PFSK-1 (cell line): ENCODE measurements at regions not wholly inside any gene's neighbourhood (a gene's known extent, or its start where the extent isn't known, plus 50 kb on each side); places are given as distances from the start of the nearest gene placed in this dataset.

ENCODE experiments used
- FOXP2 ChIP-seq: optimal IDR thresholded peaks from 2 replicates; pipeline ENCODE3; 2011; ENCODE audit warnings: borderline replicate concordance, control low read depth, inconsistent platforms; ENCODE audit not compliant: insufficient read depth; ENCODE audit errors: extremely low read length, extremely low read depth
- POLR2AphosphoS5 ChIP-seq: IDR thresholded peaks from 2 replicates; pipeline ENCODE4 v1.6.1; 2012; ENCODE audit warnings: low read depth, mild to moderate bottlenecking, control low read depth, low read length, moderate library complexity
- SIN3A ChIP-seq: IDR thresholded peaks from 2 replicates; pipeline ENCODE4 v1.6.1; 2012; ENCODE audit warnings: mild to moderate bottlenecking, low read length, moderate library complexity, borderline replicate concordance; ENCODE audit not compliant: insufficient read depth
- TAF1 ChIP-seq: IDR thresholded peaks from 2 replicates; pipeline ENCODE4 v1.6.1; 2012; ENCODE audit warnings: low read length, control low read depth, borderline replicate concordance; ENCODE audit not compliant: insufficient read depth
- TF ChIP-seq, protein P1 (sequence below), 2 experiments: IDR thresholded peaks; 2 replicates each; pipeline versions ENCODE4 v1.6.1 to v1.8.0; 2011 to 2012; ENCODE audit warnings: low read depth in 2 of 2, low read length in 2 of 2, control low read depth in 1 of 2, inconsistent platforms in 1 of 2, mild to moderate bottlenecking in 1 of 2, moderate library complexity in 1 of 2; ENCODE audit not compliant: insufficient read depth in 1 of 2

DNA sequence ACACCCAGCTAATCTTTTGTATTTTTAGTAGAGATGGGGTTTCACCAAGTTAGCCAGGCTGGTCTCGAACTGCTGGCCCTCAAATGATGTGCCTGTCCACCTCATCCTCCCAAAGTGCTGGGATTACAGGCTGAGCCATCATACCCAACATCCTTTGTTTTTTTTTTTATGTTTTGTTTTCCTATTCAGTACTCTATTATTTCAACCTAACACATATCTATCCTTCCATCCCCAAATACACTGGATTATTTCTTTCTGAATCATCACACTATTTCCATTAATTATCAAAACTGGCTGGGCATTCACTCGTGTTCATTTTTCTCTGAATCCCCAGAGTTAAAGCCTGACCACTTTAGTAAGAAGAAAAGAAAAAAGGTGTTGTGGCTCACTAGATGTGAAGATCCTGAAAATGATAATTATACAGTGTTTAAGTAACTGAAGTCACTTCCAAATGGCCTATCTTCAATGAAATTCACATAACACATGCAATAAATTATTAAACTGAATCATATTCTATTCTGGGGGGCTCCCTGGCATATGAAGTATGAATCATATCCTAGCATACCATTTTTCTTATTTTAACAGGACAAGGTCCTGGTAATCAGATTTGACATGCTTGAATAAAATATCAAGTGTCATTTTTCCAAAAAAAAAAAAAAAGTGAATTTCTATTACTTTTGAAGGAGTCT lies 1754.2 kb downstream of the BRINP3 start:
- TF ChIP-seq TAF1 (no peak), SIN3A (no peak), POLR2AphosphoS5 (no peak), FOXP2 (no peak)
- TF ChIP-seq, protein P1, sequence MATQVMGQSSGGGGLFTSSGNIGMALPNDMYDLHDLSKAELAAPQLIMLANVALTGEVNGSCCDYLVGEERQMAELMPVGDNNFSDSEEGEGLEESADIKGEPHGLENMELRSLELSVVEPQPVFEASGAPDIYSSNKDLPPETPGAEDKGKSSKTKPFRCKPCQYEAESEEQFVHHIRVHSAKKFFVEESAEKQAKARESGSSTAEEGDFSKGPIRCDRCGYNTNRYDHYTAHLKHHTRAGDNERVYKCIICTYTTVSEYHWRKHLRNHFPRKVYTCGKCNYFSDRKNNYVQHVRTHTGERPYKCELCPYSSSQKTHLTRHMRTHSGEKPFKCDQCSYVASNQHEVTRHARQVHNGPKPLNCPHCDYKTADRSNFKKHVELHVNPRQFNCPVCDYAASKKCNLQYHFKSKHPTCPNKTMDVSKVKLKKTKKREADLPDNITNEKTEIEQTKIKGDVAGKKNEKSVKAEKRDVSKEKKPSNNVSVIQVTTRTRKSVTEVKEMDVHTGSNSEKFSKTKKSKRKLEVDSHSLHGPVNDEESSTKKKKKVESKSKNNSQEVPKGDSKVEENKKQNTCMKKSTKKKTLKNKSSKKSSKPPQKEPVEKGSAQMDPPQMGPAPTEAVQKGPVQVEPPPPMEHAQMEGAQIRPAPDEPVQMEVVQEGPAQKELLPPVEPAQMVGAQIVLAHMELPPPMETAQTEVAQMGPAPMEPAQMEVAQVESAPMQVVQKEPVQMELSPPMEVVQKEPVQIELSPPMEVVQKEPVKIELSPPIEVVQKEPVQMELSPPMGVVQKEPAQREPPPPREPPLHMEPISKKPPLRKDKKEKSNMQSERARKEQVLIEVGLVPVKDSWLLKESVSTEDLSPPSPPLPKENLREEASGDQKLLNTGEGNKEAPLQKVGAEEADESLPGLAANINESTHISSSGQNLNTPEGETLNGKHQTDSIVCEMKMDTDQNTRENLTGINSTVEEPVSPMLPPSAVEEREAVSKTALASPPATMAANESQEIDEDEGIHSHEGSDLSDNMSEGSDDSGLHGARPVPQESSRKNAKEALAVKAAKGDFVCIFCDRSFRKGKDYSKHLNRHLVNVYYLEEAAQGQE (IDR thresholded peaks at IDR 0.05; ENCODE audit: insufficient read depth in 1 of 2, low read depth in 2 of 2, low read length in 2 of 2): no peak

DNA sequence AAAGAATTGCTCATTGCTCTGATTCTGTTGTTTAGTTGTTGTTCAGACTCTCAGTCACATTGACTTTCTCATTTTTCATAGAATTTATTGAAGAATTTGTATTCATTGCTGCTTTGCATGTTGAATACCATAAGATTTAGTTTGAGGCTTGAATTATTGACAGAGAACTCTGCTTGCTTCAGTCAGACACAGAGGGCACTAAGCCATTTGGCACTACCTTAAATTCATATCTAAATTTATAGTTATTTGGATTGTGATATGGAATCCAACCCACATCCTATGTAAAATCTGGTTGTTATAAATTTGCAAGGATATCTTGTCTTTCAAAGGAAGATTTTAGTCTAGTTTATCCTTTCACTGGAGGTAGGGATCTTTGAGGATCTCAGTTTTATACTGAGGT lies 1748.6 kb downstream of the BRINP3 start:
- TF ChIP-seq, protein P1 (IDR thresholded peaks at IDR 0.05; ENCODE audit: insufficient read depth in 1 of 2, low read depth in 2 of 2, low read length in 2 of 2): no peak
- TF ChIP-seq POLR2AphosphoS5 (no peak), FOXP2 (no peak), SIN3A (no peak), TAF1 (no peak)

DNA sequence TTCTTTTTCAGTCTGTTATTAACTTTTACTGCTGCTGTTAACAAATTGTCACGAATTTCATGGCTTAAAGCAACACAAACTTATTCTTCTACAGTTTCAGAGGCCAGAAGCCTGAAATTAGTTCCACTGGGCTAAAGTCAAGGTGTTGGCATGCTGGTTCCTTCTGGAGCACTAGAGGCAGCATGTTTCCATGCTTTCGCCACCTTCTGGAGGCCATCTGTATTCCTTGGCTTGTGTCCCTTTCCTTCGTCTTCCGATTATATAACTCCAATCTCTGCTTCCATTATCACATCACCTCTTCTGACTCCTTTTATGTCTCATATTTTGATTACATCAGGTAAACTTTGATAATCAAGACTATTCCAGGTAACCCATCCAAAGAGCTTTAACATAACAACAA lies 1742.1 kb downstream of the BRINP3 start:
- TF ChIP-seq SIN3A: no peak
- no peak for TF ChIP-seq POLR2AphosphoS5
- no peak for TF ChIP-seq TAF1

DNA sequence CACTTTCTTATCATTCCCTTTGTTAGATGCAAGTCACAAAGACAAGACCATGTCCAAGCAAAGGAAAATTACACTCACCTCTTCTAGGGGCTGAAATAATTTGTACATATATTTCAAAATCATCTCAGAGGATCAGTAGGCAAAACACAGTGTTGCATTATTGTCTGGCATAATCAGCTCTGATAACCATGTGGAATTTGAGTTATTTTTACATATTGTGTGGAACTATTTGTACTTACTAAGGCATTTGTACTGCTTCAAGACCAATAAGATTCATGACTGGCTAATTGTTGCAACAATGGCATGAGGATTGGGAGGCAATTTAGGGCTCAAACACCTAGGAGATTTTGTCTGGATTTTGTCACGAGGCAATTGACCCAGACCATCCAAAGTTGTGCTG lies 1716.4 kb downstream of the BRINP3 start:
- TF ChIP-seq POLR2AphosphoS5 (no peak), TAF1 (no peak), SIN3A (no peak), FOXP2 (no peak)
- TF ChIP-seq, protein P1 (IDR thresholded peaks at IDR 0.05; ENCODE audit: insufficient read depth in 1 of 2, low read depth in 2 of 2, low read length in 2 of 2): no peak

DNA sequence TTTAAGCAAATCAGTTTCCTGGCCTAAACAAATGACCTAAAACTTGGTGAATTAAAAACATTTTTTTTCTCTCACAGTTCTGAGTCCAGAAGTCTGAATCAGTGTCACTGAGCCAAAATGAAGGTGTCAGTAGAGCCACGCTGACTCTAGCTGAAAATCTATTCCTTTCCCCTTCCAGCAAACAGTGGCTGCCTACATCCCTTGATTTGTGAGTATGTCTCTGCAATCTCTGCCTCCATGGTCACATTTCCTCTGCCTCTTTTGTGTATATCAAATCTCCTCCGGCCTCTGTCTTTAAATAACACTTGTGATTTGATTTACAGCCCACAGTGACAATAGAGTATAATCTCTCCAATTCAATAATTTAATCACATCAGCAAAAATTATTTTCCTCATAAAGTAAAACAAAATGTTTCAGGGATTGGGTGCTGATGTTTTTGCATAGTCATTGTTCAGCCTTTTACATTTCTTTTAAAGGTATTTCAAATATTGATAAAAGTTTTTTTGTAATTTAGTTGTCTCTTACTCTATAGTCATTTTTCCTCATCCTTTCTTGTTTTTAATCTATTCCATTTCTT lies 1715.4 kb downstream of the BRINP3 start:
- TF ChIP-seq, protein P1 (IDR thresholded peaks at IDR 0.05; ENCODE audit: insufficient read depth in 1 of 2, low read depth in 2 of 2, low read length in 2 of 2): no peak
- TF ChIP-seq SIN3A (no peak), POLR2AphosphoS5 (no peak), TAF1 (no peak), FOXP2 (no peak)
